GM19238 (cell line): ENCODE measurements at regions not wholly inside any gene's neighbourhood (a gene's known extent, or its start where the extent isn't known, plus 50 kb on each side); places are given as distances from the start of the nearest gene placed in this dataset.

Experiments used
- DNase-seq: peaks from one replicate; pipeline ENCODE4 v3.0.0; 2011; ENCODE audit warnings: low spot score; ENCODE audit not compliant: insufficient read length

DNA sequence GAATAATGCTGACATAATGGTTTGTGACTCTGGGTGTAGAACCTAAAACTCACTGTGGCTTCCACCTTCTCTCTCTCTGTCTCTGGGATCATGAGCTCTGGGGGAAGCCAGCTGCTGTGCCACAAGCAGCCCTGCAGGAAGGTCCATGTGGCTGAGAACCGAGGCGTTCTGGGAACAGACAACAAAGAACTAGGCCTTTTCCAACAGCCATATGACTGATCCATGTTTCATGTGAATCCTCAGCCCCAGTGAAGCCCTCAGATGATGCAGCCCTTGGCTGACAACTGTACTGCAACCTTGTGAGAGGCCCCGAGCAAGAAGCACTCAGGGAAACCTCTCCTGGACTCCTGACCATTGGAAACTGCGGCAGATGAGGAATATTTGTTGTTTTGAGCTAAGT, 56.6 kb downstream of the HLA-G start:
- DNase-seq: no peak

DNA sequence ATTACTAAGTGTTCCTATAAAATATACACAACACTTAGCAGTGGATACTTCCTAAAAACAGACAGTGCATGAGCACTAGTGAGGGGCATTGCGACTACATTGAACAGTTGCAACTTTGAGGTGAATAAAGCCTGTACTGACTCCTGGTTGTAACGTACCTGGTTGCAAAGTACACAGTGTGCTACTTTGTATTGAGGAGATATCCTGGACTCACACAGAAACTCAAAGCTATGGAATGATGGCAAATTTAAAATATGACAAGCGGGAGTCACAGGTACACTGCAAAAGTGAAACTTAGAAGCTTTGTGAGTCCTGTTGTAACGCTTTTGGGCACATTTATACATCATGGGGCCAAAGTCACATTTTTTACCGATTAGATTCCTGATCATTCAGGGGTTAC, 55.6 kb upstream of the HLA-A start:
- no peak for DNase-seq

DNA sequence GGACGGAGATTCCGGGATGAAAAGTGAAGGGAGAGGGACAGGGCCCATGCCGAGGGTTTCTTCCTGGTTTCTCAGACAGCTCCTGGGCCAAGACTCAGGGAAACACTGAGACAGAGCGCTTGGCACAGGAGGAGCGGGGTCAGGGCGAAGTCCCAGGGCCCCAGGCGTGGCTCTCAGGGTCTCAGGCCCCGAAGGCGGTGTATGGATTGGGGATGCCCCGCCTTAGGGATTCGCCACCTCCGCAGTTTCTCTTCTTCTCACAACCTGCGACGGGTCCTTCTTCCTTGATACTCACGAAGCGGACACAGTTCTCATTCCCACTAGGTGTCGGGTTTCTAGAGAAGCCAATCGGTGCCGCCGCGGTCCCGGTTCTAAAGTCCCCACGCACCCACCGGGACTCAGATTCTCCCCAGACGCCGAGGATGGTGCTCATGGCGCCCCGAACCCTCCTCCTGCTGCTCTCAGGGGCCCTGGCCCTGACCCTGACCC, 55.0 kb upstream of the HLA-A start:
- DNase-seq: no peak

DNA sequence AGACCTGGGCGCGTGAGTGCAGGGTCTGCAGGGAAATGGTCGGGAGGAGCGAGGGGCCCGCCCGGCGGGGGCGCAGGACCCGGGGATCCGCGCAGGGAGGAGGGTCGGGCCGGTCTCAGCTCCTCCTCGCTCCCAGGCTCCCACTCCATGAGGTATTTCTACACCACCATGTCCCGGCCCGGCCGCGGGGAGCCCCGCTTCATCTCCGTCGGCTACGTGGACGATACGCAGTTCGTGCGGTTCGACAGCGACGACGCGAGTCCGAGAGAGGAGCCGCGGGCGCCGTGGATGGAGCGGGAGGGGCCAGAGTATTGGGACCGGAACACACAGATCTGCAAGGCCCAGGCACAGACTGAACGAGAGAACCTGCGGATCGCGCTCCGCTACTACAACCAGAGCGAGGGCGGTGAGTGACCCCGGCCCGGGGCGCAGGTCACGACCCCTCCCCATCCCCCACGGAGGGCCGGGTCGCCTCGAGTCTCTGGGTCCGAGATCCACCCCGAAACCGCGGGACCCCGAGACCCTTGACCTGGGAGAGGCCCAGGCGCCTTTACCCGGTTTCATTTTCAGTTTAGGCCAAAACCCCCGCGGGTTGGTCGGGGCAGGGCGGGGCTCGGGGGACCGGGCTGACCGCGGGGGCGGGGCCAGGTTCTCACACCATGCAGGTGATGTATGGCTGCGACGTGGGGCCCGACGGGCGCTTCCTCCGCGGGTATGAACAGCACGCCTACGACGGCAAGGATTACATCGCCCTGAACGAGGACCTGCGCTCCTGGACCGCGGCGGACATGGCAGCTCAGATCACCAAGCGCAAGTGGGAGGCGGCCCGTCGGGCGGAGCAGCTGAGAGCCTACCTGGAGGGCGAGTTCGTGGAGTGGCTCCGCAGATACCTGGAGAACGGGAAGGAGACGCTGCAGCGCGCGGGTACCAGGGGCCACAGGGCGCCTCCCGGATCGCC, 54.2 kb upstream of the HLA-A start:
- peak; percentile 65 for DNase-seq
